ENCODE measurements at regions not wholly inside any gene's neighbourhood (a gene's known extent, or its start where the extent isn't known, plus 50 kb on each side); places are given as distances from the start of the nearest gene placed in this dataset.

DNA sequence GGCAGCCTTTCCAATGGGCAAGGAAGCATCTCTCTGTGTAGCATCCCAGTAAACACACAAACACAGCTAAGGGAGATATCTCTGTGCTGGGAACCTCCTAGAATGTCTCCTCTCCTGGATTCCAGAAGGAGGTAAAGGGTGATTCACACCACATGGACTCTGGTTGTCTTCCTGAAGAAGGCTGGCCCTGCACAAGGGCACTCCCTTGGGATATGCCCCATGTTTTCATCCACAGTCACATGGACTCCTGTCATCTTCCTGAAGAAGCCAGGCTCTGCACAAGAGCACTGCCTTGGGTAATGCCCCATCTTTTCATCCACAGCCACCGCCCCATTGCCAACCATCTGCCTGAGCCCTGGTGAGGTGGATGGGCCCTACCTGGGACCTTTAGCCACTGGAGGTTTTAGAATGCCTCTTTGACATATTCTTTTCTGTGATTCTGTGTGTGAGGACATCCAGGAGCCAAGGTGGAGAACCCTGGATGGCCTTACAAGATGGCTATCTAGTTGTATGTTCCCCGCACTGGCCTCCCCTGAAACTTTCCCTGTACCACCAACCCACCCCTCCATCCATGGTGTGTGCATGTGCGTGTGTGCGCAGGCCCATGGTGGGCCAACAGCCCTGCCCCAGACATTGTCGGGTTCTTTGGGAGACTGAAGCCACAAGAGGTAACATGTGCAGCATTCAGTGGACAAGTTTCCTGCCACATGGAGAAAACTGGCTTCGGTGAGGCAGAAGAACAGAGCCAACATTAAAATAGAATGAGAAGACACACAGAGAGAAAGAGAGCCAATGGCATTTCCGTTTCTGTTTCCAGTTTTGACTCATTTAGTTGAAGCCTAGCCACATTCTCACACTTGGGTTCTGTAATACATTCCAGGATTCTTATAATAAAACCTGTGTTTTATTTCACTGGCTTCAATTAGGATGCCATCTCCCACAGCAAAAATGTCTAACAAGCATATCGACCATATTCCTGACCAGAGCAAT, 110.2 kb upstream of the CST7 start:
- H3K9me3 ChIP-seq = no peaks in the 10 kb centered on the region
- H3K27me3 ChIP-seq (replicated peaks in 1 of 7) = peaks cover 0 to 16% (median 0%) of the 10 kb centered on the region in 7 donors
- no peak overlapping the region for H3K4me3 ChIP-seq
- 82 to 91% (median 88%) methylated on average over 8 of the region's 8 CpGs for WGBS, 5 donors
- TF ChIP-seq POLR2A (IDR thresholded peaks at IDR 0.05) (no peak), POLR2AphosphoS5 (IDR thresholded peaks at IDR 0.05) (no peak), CTCF (IDR thresholded peaks at IDR 0.05 in 8 of 11, conservative IDR thresholded peaks at IDR 0.05 in 3 of 11) (no peak)
- H3K36me3 ChIP-seq = no peaks in the 10 kb centered on the region
- H3K4me1 ChIP-seq = peaks cover 0 to 10% (median 6%) of the 10 kb centered on the region in 6 donors
- DNase-seq = no peak
- intact Hi-C loops (cut with DNase I; ENCODE audit: low total_unique reads) = no loop called here
- H3K27ac ChIP-seq = no peak overlapping the region

GRCh38 chr20:24840121-24840713, 108.9 kb upstream of the CST7 start:
- 75 to 81% (median 77%) methylated on average over 8 of the region's 8 CpGs for WGBS, 5 donors
- Histone ChIP-seq H3K9me3 (no peaks in the 10 kb centered on the region), H3K27ac (no peak overlapping the region), H3K4me1 (peaks cover 0 to 10% (median 4%) of the 10 kb centered on the region in 6 donors), H3K27me3 (replicated peaks in 1 of 7) (peaks cover 0 to 16% (median 0%) of the 10 kb centered on the region in 7 donors), H3K36me3 (no peaks in the 10 kb centered on the region), H3K4me3 (no peak overlapping the region)
- intact Hi-C loops (cut with DNase I; ENCODE audit: low total_unique reads) = no loop called here
- TF ChIP-seq CTCF (IDR thresholded peaks at IDR 0.05 in 8 of 11, conservative IDR thresholded peaks at IDR 0.05 in 3 of 11) (no peak), POLR2AphosphoS5 (IDR thresholded peaks at IDR 0.05) (no peak), POLR2A (IDR thresholded peaks at IDR 0.05) (no peak)
- no peak for DNase-seq

DNA sequence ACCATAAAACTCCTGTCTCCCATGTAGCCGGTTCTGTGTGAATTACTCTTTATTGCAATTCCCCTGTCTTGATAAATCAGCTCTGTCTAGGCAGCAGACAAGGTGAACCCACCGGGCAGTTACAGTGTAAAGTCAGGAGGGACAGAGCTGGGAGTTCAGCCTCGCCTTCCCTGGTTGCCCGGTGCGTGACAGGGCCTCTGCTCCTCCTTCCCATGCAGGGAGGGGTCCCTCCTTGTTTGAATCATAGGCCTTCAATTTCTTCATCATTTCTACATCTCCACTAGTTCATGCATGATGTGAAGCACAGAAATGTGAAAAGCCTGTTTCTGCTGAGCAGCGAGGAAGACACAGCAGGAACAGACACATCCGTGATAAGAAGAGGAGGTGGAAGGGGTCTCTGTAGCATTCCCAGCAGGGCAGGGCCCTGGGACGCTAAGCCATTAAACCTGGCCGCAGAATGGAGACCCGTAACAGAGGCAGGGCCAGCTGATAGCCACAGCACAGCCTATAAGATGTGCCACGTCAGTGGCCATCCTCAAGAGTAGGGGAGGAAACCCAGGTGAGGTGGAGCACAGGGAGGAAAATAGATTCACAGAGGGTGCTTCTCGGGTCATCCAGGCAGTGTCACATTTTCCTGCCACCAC, 106.7 kb upstream of the CST7 start:
- DNase-seq = no peak
- Histone ChIP-seq H3K9me3 (peaks cover 0 to 19% (median 8%) of the 10 kb centered on the region in 8 donors), H3K4me3 (no peak overlapping the region), H3K4me1 (peaks cover 0 to 10% (median 4%) of the 10 kb centered on the region in 6 donors), H3K27me3 (replicated peaks in 1 of 7) (peaks cover 0 to 16% (median 0%) of the 10 kb centered on the region in 7 donors), H3K27ac (peak overlapping the region in 3 of 8 donors; percentile 44 to 62 (median 62)), H3K36me3 (no peaks in the 10 kb centered on the region)
- TF ChIP-seq POLR2A (IDR thresholded peaks at IDR 0.05) = no peak
- TF ChIP-seq CTCF (IDR thresholded peaks at IDR 0.05 in 8 of 11, conservative IDR thresholded peaks at IDR 0.05 in 3 of 11) = no peak
- no peak for TF ChIP-seq POLR2AphosphoS5 (IDR thresholded peaks at IDR 0.05)
- intact Hi-C loops (cut with DNase I; ENCODE audit: low total_unique reads) = no loop called here
- WGBS, 5 donors = 67 to 82% (median 71%) methylated on average over 12 of the region's 12 CpGs
